CD8-positive, alpha-beta memory T cell (primary cell): ENCODE measurements at regions not wholly inside any gene's neighbourhood (a gene's known extent, or its start where the extent isn't known, plus 50 kb on each side); places are given as distances from the start of the nearest gene placed in this dataset.

Experiments
- CTCF ChIA-PET: fragments of 350-600 bp; sonication (Branson Sonifier 250); formaldehyde crosslinking; loops from one replicate; lab custom pipeline; 2021; ENCODE audit warnings: antibody characterized with exemption; lab: Charles Lee
- POLR2A ChIA-PET: fragments of 350-600 bp; sonication (Branson Sonifier 250); formaldehyde crosslinking; loops from one replicate; lab custom pipeline; 2021; ENCODE audit warnings: antibody characterized with exemption; lab: Charles Lee
- DNase-seq, 5 donors: peaks; one replicate each; pipeline versions ENCODE4 v3.0.0 to v3.0.0-alpha.2; 2020 to 2022; ENCODE audit warnings: mixed read lengths in 1 of 5
- H3K27ac ChIP-seq: one replicate; pipeline ENCODE4 v1.7.0; 2013; ENCODE audit warnings: low read depth, mild to moderate bottlenecking, low read length, moderate library complexity
- H3K27me3 ChIP-seq: 2 replicates; pipeline ENCODE4 v1.7.0; 2013; ENCODE audit warnings: low read length, mild to moderate bottlenecking; ENCODE audit not compliant: insufficient read depth, poor library complexity, severe bottlenecking
- H3K36me3 ChIP-seq: 2 replicates; pipeline ENCODE4 v1.7.0; 2013; ENCODE audit warnings: mild to moderate bottlenecking, low read length, moderate library complexity; ENCODE audit not compliant: insufficient read depth
- H3K4me1 ChIP-seq: 2 replicates; pipeline ENCODE4 v1.7.0; 2013; ENCODE audit warnings: mild to moderate bottlenecking, low read length, moderate library complexity; ENCODE audit not compliant: insufficient read depth
- H3K4me3 ChIP-seq: 2 replicates; pipeline ENCODE4 v1.7.0; 2013; ENCODE audit warnings: mild to moderate bottlenecking, low read length
- H3K9me3 ChIP-seq: 2 replicates; pipeline ENCODE4 v1.7.0; 2013; ENCODE audit warnings: mild to moderate bottlenecking, low read length
- H3K27ac Mint-ChIP-seq, 8 donors: one replicate each; pipeline ENCODE4 v1.8.0; 2020 to 2021; ENCODE audit warnings: mixed read lengths in 8 of 8, mild to moderate bottlenecking in 6 of 8, inconsistent platforms in 3 of 8, moderate library complexity in 3 of 8
- H3K27me3 Mint-ChIP-seq, 2 donors: one replicate each; pipeline ENCODE4 v1.8.0; 2020 to 2021; ENCODE audit warnings: mixed read lengths in 2 of 2, mild to moderate bottlenecking in 1 of 2, moderate library complexity in 1 of 2
- H3K36me3 Mint-ChIP-seq, 3 donors: one replicate each; pipeline ENCODE4 v1.8.0; 2020 to 2021; ENCODE audit warnings: mixed read lengths in 3 of 3, inconsistent platforms in 1 of 3, mild to moderate bottlenecking in 1 of 3
- H3K4me1 Mint-ChIP-seq, 3 donors: one replicate each; pipeline ENCODE4 v1.8.0; 2020 to 2021; ENCODE audit warnings: mixed read lengths in 3 of 3, inconsistent platforms in 1 of 3, mild to moderate bottlenecking in 1 of 3
- H3K4me3 Mint-ChIP-seq, 7 donors: one replicate each; pipeline ENCODE4 v1.8.0; 2020 to 2021; ENCODE audit warnings: mixed read lengths in 7 of 7, mild to moderate bottlenecking in 6 of 7, moderate library complexity in 4 of 7, inconsistent platforms in 2 of 7
- H3K9me3 Mint-ChIP-seq, 5 donors: one replicate each; pipeline ENCODE4 v1.8.0; 2020 to 2022; ENCODE audit warnings: mixed read lengths in 5 of 5, mild to moderate bottlenecking in 3 of 5, moderate library complexity in 2 of 5, inconsistent platforms in 1 of 5

DNA sequence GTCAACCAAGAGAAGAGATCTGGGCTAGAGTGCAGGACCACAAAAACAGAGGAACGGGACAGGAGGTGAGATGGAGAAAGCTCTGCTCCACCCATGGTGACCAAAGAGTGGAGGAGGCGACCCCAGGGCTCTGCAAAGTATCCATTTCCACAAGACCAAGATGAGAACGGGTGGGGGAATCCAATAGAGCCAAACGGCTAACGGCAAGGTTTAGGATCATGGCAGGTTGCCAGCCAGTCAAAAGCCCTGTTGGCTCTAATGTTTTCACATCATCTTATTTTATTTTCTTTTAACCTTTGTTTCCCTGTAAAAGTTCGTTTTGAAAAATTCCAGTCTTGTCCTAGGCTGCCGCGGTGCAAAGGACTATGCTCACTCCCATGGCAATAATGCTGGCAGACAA lies 52.1 kb upstream of the CHST1 start:
- Histone ChIP-seq H3K4me3 (no peak overlapping the region), H3K4me1 (no peaks in the 10 kb centered on the region), H3K27ac (no peak overlapping the region), H3K9me3 (no peaks in the 10 kb centered on the region), H3K27me3 (no peaks in the 10 kb centered on the region), H3K36me3 (no peaks in the 10 kb centered on the region)
- POLR2A ChIA-PET: no interaction called here
- H3K9me3 Mint-ChIP-seq: no peaks in the 10 kb centered on the region
- no peaks in the 10 kb centered on the region for H3K36me3 Mint-ChIP-seq
- DNase-seq: no peak
- H3K27ac Mint-ChIP-seq: no peak overlapping the region
- H3K27me3 Mint-ChIP-seq: peaks cover 17 to 39% of the 10 kb centered on the region in 2 donors
- H3K4me1 Mint-ChIP-seq: no peaks in the 10 kb centered on the region
- no peak overlapping the region for H3K4me3 Mint-ChIP-seq
- CTCF ChIA-PET: no interaction called here

DNA sequence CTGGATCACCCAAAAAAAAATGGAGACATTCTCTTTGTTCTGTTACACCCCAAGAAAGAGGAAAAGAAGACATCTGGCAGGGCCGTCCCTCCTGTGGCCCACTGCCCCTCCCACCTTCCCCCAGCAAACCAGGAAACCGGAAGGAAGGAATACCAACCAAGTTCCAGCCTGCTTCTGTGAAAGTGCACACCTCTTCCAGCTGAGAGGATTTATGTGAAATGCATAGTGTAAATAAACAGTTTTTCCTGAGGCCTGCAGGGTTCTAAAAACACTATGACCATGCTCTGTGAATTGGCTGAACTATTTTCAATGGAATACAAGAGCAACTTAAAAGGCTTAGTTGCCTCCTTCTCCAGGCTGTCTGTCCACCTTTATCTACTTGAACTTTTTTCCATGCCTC lies 50.0 kb upstream of the CHST1 start:
- no peak overlapping the region for H3K4me3 ChIP-seq
- no peaks in the 10 kb centered on the region for H3K9me3 Mint-ChIP-seq
- DNase-seq: no peak
- CTCF ChIA-PET: no interaction called here
- H3K27ac ChIP-seq: no peak overlapping the region
- no peaks in the 10 kb centered on the region for H3K9me3 ChIP-seq
- POLR2A ChIA-PET: no interaction called here
- no peak overlapping the region for H3K4me3 Mint-ChIP-seq
- H3K4me1 Mint-ChIP-seq: no peaks in the 10 kb centered on the region
- H3K27me3 ChIP-seq: no peaks in the 10 kb centered on the region
- H3K27ac Mint-ChIP-seq: no peak overlapping the region
- no peaks in the 10 kb centered on the region for H3K36me3 ChIP-seq
- no peaks in the 10 kb centered on the region for H3K36me3 Mint-ChIP-seq
- H3K27me3 Mint-ChIP-seq: peaks cover 20 to 46% of the 10 kb centered on the region in 2 donors
- no peaks in the 10 kb centered on the region for H3K4me1 ChIP-seq
